OCI-LY1 (cell line): ENCODE measurements at regions not wholly inside any gene's neighbourhood (a gene's known extent, or its start where the extent isn't known, plus 50 kb on each side); places are given as distances from the start of the nearest gene placed in this dataset.
"Not testable (repeated sequence)": the region's sequence is repeated elsewhere in the genome, so short reads cannot be mapped to it uniquely, and the experiment has no call there.

Source experiments
- H2AFZ ChIP-seq: fragments of 200-600 bp; sonication (generic), shearing (Covaris generic); 2 replicates; pipeline ENCODE4 v1.6.0; 2014; ENCODE audit warnings: antibody characterized with exemption, mild to moderate bottlenecking, low read length
- H3F3A ChIP-seq: fragments of 200-600 bp; sonication (generic), shearing (Covaris generic); 2 replicates; pipeline ENCODE4 v1.6.0; 2014; ENCODE audit warnings: mild to moderate bottlenecking, antibody characterized with exemption, low read length, moderate library complexity; ENCODE audit not compliant: insufficient read depth
- H3K27ac ChIP-seq: fragments of 200-600 bp; sonication (generic); 2 replicates; pipeline ENCODE4 v1.5.1; 2014; ENCODE audit warnings: low read length, mixed run types, mild to moderate bottlenecking, low read depth; ENCODE audit not compliant: poor library complexity, severe bottlenecking
- H3K27me3 ChIP-seq: fragments of 200-600 bp; sonication (generic); 2 replicates; pipeline ENCODE4 v1.6.0; 2014; ENCODE audit warnings: antibody characterized with exemption, mild to moderate bottlenecking, low read length, moderate library complexity; ENCODE audit not compliant: insufficient read depth
- H3K36me3 ChIP-seq: fragments of 200-600 bp; sonication (generic); 2 replicates; pipeline ENCODE4 v1.6.1; 2014; ENCODE audit warnings: mild to moderate bottlenecking, antibody characterized with exemption, low read length, moderate library complexity, mixed read lengths; ENCODE audit not compliant: insufficient read depth
- H3K4me1 ChIP-seq: fragments of 200-600 bp; sonication (generic); 2 replicates; pipeline ENCODE4 v1.5.1; 2014; ENCODE audit warnings: mild to moderate bottlenecking, low read length, moderate library complexity; ENCODE audit not compliant: insufficient read depth, severe bottlenecking
- H3K4me2 ChIP-seq: fragments of 200-600 bp; sonication (generic), shearing (Covaris generic); 2 replicates; pipeline ENCODE4 v1.6.1; 2014; ENCODE audit warnings: low read length
- H3K4me3 ChIP-seq: fragments of 200-600 bp; sonication (generic); 2 replicates; pipeline ENCODE4 v1.5.1; 2014; ENCODE audit warnings: low read length, low read depth, mild to moderate bottlenecking, mixed read lengths; ENCODE audit not compliant: poor library complexity, severe bottlenecking
- H3K79me2 ChIP-seq: fragments of 200-600 bp; shearing (Covaris generic); 2 replicates; pipeline ENCODE4 v1.6.1; 2016; ENCODE audit warnings: mixed run types, low read length, mixed read lengths; ENCODE audit not compliant: insufficient read depth
- H3K9ac ChIP-seq: fragments of 200-600 bp; sonication (generic), shearing (Covaris generic); 2 replicates; pipeline ENCODE4 v1.6.1; 2014; ENCODE audit warnings: mild to moderate bottlenecking, low read length, mixed read lengths
- H3K9me2 ChIP-seq: fragments of 200-600 bp; sonication (generic), shearing (Covaris generic); 2 replicates; pipeline ENCODE4 v1.6.1; 2014; ENCODE audit warnings: low read depth, mild to moderate bottlenecking, low read length, mixed read lengths
- H3K9me3 ChIP-seq: fragments of 200-600 bp; shearing (Covaris generic); 2 replicates; pipeline ENCODE4 v1.6.1; 2014; ENCODE audit warnings: low read length, mixed read lengths
- H4K20me1 ChIP-seq: fragments of 200-600 bp; sonication (generic), shearing (Covaris generic); 2 replicates; pipeline ENCODE4 v1.6.0; 2016; ENCODE audit warnings: mild to moderate bottlenecking, low read length; ENCODE audit not compliant: insufficient read depth
- EZH2 ChIP-seq: fragments of 200-600 bp; sonication (generic), shearing (Covaris generic); IDR thresholded peaks from 2 replicates; pipeline ENCODE4 v1.8.0; 2017; ENCODE audit warnings: borderline replicate concordance, mixed run types, mild to moderate bottlenecking, antibody characterized with exemption, low read length, moderate library complexity, mixed read lengths
- TF ChIP-seq, protein P1 (sequence below): fragments of 200-600 bp; sonication (generic), shearing (Covaris generic); IDR thresholded peaks from 2 replicates; pipeline ENCODE4 v1.5.1; 2017; ENCODE audit warnings: mild to moderate bottlenecking, antibody characterized with exemption, low read length, moderate library complexity, mixed read lengths

DNA sequence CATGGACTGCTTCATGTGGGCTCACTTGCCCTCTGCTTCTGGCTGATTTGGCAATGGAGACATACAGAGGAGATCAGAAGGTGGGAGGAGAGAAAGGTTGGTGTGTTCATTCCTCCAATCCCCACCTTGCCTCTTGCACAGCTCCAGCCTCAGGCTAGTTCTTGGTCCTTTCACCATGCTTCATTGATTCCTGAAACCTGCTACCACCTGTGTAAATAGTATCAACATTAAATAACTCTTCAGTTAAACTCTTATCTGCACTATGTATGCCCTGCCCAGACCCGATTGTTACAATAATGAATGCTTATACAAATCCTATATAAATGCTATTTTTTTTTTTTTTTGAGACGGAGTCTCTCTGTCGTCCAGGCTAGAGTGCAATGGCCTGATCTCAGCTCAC, 174.5 kb downstream of the CD83 start:
- Histone ChIP-seq H2AFZ (no peak overlapping the region), H3F3A (no peaks in the 10 kb centered on the region), H3K9ac (no peak overlapping the region), H3K4me1 (no peaks in the 10 kb centered on the region), H3K9me2 (no peaks in the 10 kb centered on the region), H4K20me1 (no peaks in the 10 kb centered on the region), H3K27me3 (no peaks in the 10 kb centered on the region), H3K4me2 (no peak overlapping the region), H3K4me3 (no peak overlapping the region), H3K27ac (no peak overlapping the region), H3K36me3 (no peaks in the 10 kb centered on the region), H3K79me2 (no peaks in the 10 kb centered on the region), H3K9me3 (no peaks in the 10 kb centered on the region)
- TF ChIP-seq, protein P1, sequence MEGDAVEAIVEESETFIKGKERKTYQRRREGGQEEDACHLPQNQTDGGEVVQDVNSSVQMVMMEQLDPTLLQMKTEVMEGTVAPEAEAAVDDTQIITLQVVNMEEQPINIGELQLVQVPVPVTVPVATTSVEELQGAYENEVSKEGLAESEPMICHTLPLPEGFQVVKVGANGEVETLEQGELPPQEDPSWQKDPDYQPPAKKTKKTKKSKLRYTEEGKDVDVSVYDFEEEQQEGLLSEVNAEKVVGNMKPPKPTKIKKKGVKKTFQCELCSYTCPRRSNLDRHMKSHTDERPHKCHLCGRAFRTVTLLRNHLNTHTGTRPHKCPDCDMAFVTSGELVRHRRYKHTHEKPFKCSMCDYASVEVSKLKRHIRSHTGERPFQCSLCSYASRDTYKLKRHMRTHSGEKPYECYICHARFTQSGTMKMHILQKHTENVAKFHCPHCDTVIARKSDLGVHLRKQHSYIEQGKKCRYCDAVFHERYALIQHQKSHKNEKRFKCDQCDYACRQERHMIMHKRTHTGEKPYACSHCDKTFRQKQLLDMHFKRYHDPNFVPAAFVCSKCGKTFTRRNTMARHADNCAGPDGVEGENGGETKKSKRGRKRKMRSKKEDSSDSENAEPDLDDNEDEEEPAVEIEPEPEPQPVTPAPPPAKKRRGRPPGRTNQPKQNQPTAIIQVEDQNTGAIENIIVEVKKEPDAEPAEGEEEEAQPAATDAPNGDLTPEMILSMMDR: no peak
- no peak for TF ChIP-seq EZH2

DNA sequence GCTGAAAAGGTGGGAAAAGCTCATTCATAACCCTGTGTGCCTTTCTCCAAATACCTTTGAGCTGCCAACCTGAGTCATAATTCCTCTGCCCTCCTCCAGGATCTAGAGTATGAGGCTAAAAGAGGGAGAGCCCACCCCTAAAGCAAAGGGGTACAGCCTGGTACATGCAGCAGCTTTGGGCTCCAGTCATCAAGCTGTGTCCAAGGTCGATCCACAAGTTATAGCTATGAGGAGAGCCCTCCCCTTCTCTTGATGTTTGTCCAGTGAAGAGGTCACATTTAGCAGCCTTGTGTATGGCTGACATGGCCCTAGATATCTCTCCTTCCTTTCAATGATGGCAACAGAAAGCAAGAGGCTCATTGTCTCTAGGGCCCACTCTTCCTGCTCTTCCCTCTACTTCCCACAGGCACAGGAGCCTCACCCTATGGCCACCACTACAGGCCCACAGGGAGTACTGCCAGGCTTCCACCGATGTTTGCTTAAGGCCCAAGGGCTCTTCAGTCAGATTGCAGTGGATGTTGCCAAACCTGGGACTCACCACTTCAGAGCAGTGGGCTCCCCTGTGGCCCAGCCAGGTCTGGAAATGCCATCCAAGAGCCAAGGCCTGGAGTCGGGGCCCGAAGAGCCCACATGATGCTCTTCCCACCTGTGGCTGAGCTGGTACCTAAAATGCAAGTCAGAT, 176.8 kb downstream of the CD83 start:
- H2AFZ ChIP-seq: no peak overlapping the region
- TF ChIP-seq, protein P1: no peak
- no peak for TF ChIP-seq EZH2
- H3K79me2 ChIP-seq: no peaks in the 10 kb centered on the region
- no peak overlapping the region for H3K27ac ChIP-seq
- no peaks in the 10 kb centered on the region for H3F3A ChIP-seq
- no peaks in the 10 kb centered on the region for H3K9me2 ChIP-seq
- H3K4me2 ChIP-seq: no peak overlapping the region
- H4K20me1 ChIP-seq: no peaks in the 10 kb centered on the region
- no peaks in the 10 kb centered on the region for H3K9me3 ChIP-seq
- no peak overlapping the region for H3K9ac ChIP-seq
- H3K4me3 ChIP-seq: no peak overlapping the region
- no peaks in the 10 kb centered on the region for H3K27me3 ChIP-seq
- no peaks in the 10 kb centered on the region for H3K36me3 ChIP-seq
- no peaks in the 10 kb centered on the region for H3K4me1 ChIP-seq

DNA sequence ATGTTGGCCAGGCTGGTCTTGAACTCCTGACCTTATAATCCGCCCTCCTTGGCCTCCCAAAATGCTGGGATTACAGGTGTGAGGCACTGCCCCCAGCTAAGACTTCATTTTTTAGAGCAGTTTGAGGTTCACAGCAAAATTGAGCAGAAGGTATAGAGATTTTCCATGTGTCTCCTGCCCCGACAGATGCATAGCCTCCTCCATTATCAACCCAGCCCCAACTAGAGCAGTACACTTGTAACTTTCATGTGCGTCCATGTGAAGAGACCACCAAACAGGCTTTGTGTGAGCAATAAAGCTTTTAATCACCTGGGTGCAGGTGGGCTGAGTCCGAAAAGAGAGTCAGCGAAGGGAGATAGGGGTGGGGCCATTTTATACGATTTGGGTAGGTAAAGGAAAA, 179.1 kb downstream of the CD83 start:
- H3K4me3 ChIP-seq, H2AFZ ChIP-seq, H3K9ac ChIP-seq, H3K27ac ChIP-seq, H3K4me2 ChIP-seq, H3K9me2 ChIP-seq, H3F3A ChIP-seq, H3K79me2 ChIP-seq, H3K9me3 ChIP-seq, H3K4me1 ChIP-seq, H4K20me1 ChIP-seq, H3K27me3 ChIP-seq, H3K36me3 ChIP-seq: not testable (repeated sequence)

DNA sequence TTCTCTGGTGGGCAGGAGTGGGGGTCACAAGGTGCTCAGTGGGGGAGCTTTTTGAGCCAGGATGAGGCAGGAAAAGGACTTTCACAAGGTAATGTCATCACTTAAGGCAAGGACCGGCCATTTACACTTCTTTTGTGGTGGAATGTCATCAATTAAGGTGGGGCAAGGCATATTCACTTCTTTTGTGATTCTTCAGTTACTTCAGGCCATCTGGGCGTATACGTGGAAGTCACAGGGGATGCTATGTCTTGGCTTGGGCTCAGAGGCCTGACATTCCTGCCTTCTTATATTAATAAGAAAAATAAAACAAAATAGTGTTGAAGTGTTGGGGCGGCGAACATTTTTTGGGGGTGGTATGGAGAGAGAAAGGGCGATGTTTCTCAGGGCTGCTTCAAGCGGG, 179.5 kb downstream of the CD83 start:
- not testable (repeated sequence) for H3K4me2 ChIP-seq, H3K9me3 ChIP-seq, H2AFZ ChIP-seq, H3F3A ChIP-seq, H3K27ac ChIP-seq, H3K9ac ChIP-seq, H3K4me1 ChIP-seq, H3K27me3 ChIP-seq, H3K4me3 ChIP-seq, H3K36me3 ChIP-seq, H3K9me2 ChIP-seq, H3K79me2 ChIP-seq, H4K20me1 ChIP-seq

DNA sequence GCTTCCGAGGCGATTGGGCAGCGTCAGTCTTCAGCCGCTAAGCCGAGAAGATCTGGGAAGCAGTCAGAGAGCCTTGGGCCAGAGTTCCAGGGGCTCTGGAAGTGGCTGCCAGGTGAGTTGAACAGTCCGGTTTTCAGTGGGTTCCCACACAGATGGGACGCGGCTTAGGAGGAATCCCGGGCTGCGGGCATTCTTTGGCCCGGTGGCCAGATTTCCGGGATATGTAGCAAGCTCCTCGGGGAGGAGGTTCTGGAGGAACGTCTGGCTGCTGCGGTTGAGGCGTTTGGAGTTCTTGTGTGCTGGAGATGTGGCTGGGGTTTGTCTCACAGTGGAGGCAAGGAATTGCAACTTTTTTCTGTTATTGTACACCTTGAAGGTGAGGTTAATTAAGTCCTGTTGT, 182.6 kb downstream of the CD83 start:
- not testable (repeated sequence) for H3K4me3 ChIP-seq, H3K9ac ChIP-seq, H4K20me1 ChIP-seq, H3K9me2 ChIP-seq, H2AFZ ChIP-seq, H3F3A ChIP-seq, H3K27me3 ChIP-seq, H3K36me3 ChIP-seq, H3K4me1 ChIP-seq, H3K27ac ChIP-seq, H3K9me3 ChIP-seq, H3K4me2 ChIP-seq, H3K79me2 ChIP-seq

DNA sequence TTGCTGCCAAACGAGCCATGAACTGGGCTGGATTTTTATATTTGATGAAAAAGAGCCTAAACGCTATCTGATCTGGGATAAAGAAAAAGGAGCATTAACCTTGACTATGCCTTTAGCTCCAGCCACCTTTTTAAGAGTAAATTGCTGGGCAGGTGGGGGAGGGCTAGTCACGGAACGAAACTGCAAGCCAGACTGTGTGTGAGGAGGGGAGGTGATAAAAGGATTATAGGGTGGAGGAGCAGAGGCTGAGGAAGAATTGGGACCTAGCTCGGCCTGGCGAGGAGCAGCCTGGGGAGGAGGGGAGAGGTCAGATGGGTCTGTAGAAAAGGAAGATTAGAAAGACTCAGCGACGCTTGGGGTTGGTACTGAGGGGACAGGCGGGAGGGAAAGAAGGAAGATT, 183.1 kb downstream of the CD83 start:
- H3K27me3 ChIP-seq, H3F3A ChIP-seq, H3K4me1 ChIP-seq, H3K27ac ChIP-seq, H3K9ac ChIP-seq, H3K36me3 ChIP-seq, H2AFZ ChIP-seq, H3K9me2 ChIP-seq, H3K9me3 ChIP-seq, H3K4me2 ChIP-seq, H3K4me3 ChIP-seq, H4K20me1 ChIP-seq, H3K79me2 ChIP-seq: not testable (repeated sequence)
